Smooth muscle cell (in vitro differentiated cells): ENCODE measurements at regions not wholly inside any gene's neighbourhood (a gene's known extent, or its start where the extent isn't known, plus 50 kb on each side); places are given as distances from the start of the nearest gene placed in this dataset.

ENCODE experiments used
- DNase-seq: peaks from one replicate; lab custom pipeline; 2025; ENCODE audit not compliant: unreplicated experiment; lab: John Stamatoyannopoulos, UW
- H2AFZ ChIP-seq: fragments of 200-600 bp; sonication (generic); 2 replicates; pipeline ENCODE4 v1.6.0; 2016; ENCODE audit warnings: antibody characterized with exemption, low read depth, mild to moderate bottlenecking
- H3F3A ChIP-seq: fragments of 200-600 bp; sonication (generic); 2 replicates; pipeline ENCODE4 v1.6.0; 2017; ENCODE audit warnings: antibody characterized with exemption, low read depth
- H3K27ac ChIP-seq: fragments of 200-600 bp; sonication (generic); 2 replicates; pipeline ENCODE4 v1.5.1; 2016; ENCODE audit warnings: low read depth, mild to moderate bottlenecking
- H3K27me3 ChIP-seq: fragments of 200-600 bp; sonication (generic); 2 replicates; pipeline ENCODE4 v1.6.1; 2016; ENCODE audit warnings: low read depth, mild to moderate bottlenecking
- H3K36me3 ChIP-seq: fragments of 200-600 bp; sonication (generic); 2 replicates; pipeline ENCODE4 v1.5.1; 2016; ENCODE audit warnings: low read depth
- H3K4me1 ChIP-seq: fragments of 200-600 bp; sonication (generic); 2 replicates; pipeline ENCODE4 v1.5.1; 2016; ENCODE audit warnings: low read depth
- H3K4me2 ChIP-seq: fragments of 200-600 bp; sonication (generic); 2 replicates; pipeline ENCODE4 v1.6.0; 2016; ENCODE audit warnings: mild to moderate bottlenecking
- H3K4me3 ChIP-seq: fragments of 200-600 bp; sonication (generic); 2 replicates; pipeline ENCODE4 v1.5.1; 2016; ENCODE audit warnings: mild to moderate bottlenecking
- H3K79me2 ChIP-seq: fragments of 200-600 bp; sonication (generic); 2 replicates; pipeline ENCODE4 v1.6.0; 2016; ENCODE audit warnings: low read depth, mild to moderate bottlenecking
- H3K9ac ChIP-seq: fragments of 200-600 bp; sonication (generic); 2 replicates; pipeline ENCODE4 v1.6.0; 2016; ENCODE audit warnings: low read depth
- H3K9me3 ChIP-seq: fragments of 200-600 bp; sonication (generic); replicated peaks from 2 replicates; pipeline ENCODE4 v1.5.1; 2016; ENCODE audit warnings: low read depth
- H4K20me1 ChIP-seq: fragments of 200-600 bp; sonication (generic); 2 replicates; pipeline ENCODE4 v1.6.0; 2016; ENCODE audit warnings: low read depth
- CTCF ChIP-seq: fragments of 200-600 bp; sonication (generic); IDR thresholded peaks from 2 replicates; pipeline ENCODE4 v1.5.1; 2017; ENCODE audit warnings: borderline replicate concordance, mild to moderate bottlenecking, antibody characterized with exemption; ENCODE audit not compliant: insufficient read depth, poor library complexity, severe bottlenecking
- WGBS: methylation state at CpG from one replicate; pipeline ENCODE4 v1.1.7; 2016; ENCODE audit warnings: low lambda C conversion rate; 5-methylcytosine and 5-hydroxymethylcytosine counted together

GRCh38 chr3:154990543-154990942 is 89.6 kb upstream of the MME start:
- Histone ChIP-seq H3K9ac (no peak overlapping the region), H4K20me1 (no peaks in the 10 kb centered on the region), H3K4me3 (no peak overlapping the region), H3K27me3 (no peaks in the 10 kb centered on the region), H2AFZ (no peak overlapping the region), H3K4me2 (no peak overlapping the region), H3K9me3 (no peaks in the 10 kb centered on the region), H3K4me1 (no peaks in the 10 kb centered on the region), H3K79me2 (no peaks in the 10 kb centered on the region), H3F3A (no peaks in the 10 kb centered on the region), H3K36me3 (no peaks in the 10 kb centered on the region), H3K27ac (no peak overlapping the region)
- no peak for TF ChIP-seq CTCF
- no peak for DNase-seq

- no peaks in the 10 kb centered on the region for H3K9me3 ChIP-seq
- no peaks in the 10 kb centered on the region for H4K20me1 ChIP-seq
- H3K4me1 ChIP-seq = no peaks in the 10 kb centered on the region
- H3K27ac ChIP-seq = no peak overlapping the region
- DNase-seq = no peak
- no peak for TF ChIP-seq CTCF
- no peak overlapping the region for H3K9ac ChIP-seq
- no peaks in the 10 kb centered on the region for H3K36me3 ChIP-seq
- no peak overlapping the region for H2AFZ ChIP-seq
- no peaks in the 10 kb centered on the region for H3K79me2 ChIP-seq
- WGBS = 100% methylated on average over 1 of the region's 1 CpG
- H3K27me3 ChIP-seq = no peaks in the 10 kb centered on the region
- H3F3A ChIP-seq = no peaks in the 10 kb centered on the region
- no peak overlapping the region for H3K4me2 ChIP-seq
- H3K4me3 ChIP-seq = no peak overlapping the region
Measured at GRCh38 chr3:154987846-154988245, 92.3 kb upstream of the MME start.

- no peak for TF ChIP-seq CTCF
- Histone ChIP-seq H3K27ac (no peak overlapping the region), H4K20me1 (no peaks in the 10 kb centered on the region), H3K4me3 (no peak overlapping the region), H3K9me3 (no peaks in the 10 kb centered on the region), H3K79me2 (no peaks in the 10 kb centered on the region), H3F3A (no peaks in the 10 kb centered on the region), H3K27me3 (no peaks in the 10 kb centered on the region), H3K4me2 (no peak overlapping the region), H3K4me1 (no peaks in the 10 kb centered on the region), H3K9ac (no peak overlapping the region), H2AFZ (peak overlapping the region; percentile 18), H3K36me3 (no peaks in the 10 kb centered on the region)
- no peak for DNase-seq
- 95% methylated on average over 1 of the region's 1 CpG for WGBS
Measured at GRCh38 chr3:154981664-154982063, 98.5 kb upstream of the MME start.

- H3K4me1 ChIP-seq = no peaks in the 10 kb centered on the region
Measured at GRCh38 chr3:154981201-154981600, 98.9 kb upstream of the MME start.

More at GRCh38 chr3:154981201-154981600, 98.9 kb upstream of the MME start:
- Histone ChIP-seq H3K4me2 (no peak overlapping the region), H2AFZ (no peak overlapping the region), H3K27ac (no peak overlapping the region), H3K4me3 (no peak overlapping the region), H3K36me3 (no peaks in the 10 kb centered on the region), H3K9me3 (no peaks in the 10 kb centered on the region), H4K20me1 (no peaks in the 10 kb centered on the region), H3K9ac (no peak overlapping the region), H3K27me3 (no peaks in the 10 kb centered on the region), H3K79me2 (no peaks in the 10 kb centered on the region), H3F3A (no peaks in the 10 kb centered on the region)
- TF ChIP-seq CTCF = no peak
- no peak for DNase-seq
